ENCODE measurements at regions not wholly inside any gene's neighbourhood (a gene's known extent, or its start where the extent isn't known, plus 50 kb on each side); places are given as distances from the start of the nearest gene placed in this dataset.
"Not testable (repeated sequence)": the region's sequence is repeated elsewhere in the genome, so short reads cannot be mapped to it uniquely, and the experiment has no call there.

DNA sequence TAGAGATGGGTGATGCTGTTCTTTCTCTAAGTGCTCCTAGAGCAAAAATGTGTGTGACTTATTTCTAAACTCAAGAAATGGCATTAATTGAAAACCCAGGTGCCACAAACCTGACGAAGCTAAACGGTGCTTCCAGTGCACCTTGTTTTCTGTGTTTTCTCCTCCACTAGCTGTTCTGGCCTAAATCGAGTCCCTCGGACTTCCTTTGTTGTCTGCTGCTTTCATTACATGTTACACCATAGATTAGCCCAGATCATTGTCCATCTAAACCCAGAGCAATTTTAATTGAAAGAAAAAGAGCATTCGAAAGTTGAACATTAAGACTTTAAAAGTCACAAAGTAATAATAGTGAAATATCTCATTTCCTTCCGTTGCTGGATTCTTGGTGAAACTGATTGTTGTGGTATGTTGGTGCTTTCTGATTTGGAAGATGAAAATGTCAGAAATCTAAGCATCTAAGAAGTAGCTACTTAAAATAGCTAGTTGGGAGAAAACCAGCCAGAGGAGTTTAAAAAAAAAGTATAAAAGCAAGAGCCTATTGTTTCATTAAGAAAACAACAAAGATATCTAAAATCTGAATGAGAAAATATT lies 219.6 kb upstream of the G2E3 start:
- no peak for FAIRE-seq
- DNase-seq (ENCODE audit: extremely low spot score, insufficient read length, low read depth): no peak

- DNase-seq (ENCODE audit: extremely low spot score, insufficient read length, low read depth): no peak
- FAIRE-seq: no peak
These were observed 218.5 kb upstream of the G2E3 start for GRCh38 chr14:30340495-30340894.

DNA sequence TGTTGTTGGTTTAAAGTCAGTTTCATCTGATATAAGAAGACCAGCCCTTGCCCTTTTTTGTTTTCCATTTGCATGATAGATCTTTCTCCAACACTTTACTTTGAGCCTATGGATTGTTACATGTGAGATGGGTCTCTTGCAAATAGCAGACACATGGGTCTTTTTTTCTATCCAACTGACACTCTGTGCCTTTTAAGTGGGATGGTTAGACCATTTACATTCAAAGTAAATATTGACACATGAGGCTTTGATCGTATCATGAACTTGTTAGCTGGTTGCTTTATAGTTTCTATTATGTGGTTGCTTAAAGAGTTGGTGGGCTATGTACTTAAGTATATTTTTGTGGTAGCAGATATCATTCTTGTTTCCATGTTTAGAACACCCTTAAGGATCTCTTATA lies 213.4 kb upstream of the G2E3 start:
- no peak for FAIRE-seq
- DNase-seq (ENCODE audit: extremely low spot score, insufficient read length, low read depth): no peak

GRCh38 chr14:30348445-30348844 lies 210.5 kb upstream of the G2E3 start:
- FAIRE-seq: no peak

GRCh38 chr14:30349520-30349919 lies 209.4 kb upstream of the G2E3 start:
- no peak for FAIRE-seq
- no peak for DNase-seq (ENCODE audit: extremely low spot score, insufficient read length, low read depth)

More at GRCh38 chr14:30348445-30348844, 210.5 kb upstream of the G2E3 start:
- no peak for DNase-seq (ENCODE audit: extremely low spot score, insufficient read length, low read depth)

DNA sequence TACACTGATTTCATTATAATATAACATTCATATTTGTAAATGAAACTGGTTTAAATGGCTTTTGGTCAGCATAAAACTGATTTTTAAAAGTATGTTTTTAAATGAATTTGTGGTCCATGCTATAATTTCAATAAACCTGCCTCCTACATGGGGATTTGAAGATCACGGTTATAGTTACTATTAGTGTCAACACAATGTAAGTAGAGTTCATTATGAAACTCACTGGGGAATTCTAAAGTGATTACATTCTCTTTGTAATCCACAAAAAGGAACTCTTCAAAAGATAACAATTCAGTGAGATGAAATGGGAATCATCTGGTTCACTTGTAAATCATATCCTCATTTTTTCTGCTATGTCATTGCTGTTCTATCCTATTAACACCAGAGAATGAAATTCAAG lies 204.5 kb upstream of the G2E3 start:
- DNase-seq (ENCODE audit: extremely low spot score, insufficient read length, low read depth) (no peak), FAIRE-seq (peak; percentile 46)

- FAIRE-seq (peak; percentile 68), DNase-seq (ENCODE audit: extremely low spot score, insufficient read length, low read depth) (no peak)
These were observed 203.5 kb upstream of the G2E3 start for GRCh38 chr14:30355431-30355913.

- DNase-seq (ENCODE audit: extremely low spot score, insufficient read length, low read depth) (no peak), FAIRE-seq (no peak)
These were observed 202.3 kb upstream of the G2E3 start for GRCh38 chr14:30356438-30357202.

DNA sequence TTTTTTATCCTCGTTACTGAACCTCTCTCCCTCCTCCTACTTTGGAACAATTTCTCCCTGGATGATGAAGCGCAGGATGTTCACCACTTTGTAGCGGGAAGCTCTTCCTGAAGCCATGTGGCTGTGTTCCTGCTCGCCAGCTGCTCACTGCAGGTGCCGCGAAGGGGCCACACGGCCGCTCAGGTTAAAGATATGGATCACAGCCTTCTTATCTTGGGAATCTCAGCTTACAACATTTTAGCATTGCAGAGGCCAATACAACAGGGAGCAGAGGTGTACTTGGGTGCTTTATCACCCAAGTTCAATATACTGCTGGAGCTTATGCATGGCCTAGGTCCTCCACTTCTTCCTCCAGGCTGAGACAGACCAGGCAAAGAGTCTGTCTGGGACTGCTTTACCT lies 201.2 kb upstream of the G2E3 start:
- DNase-seq (ENCODE audit: extremely low spot score, insufficient read length, low read depth) (no peak), FAIRE-seq (no peak)

DNA sequence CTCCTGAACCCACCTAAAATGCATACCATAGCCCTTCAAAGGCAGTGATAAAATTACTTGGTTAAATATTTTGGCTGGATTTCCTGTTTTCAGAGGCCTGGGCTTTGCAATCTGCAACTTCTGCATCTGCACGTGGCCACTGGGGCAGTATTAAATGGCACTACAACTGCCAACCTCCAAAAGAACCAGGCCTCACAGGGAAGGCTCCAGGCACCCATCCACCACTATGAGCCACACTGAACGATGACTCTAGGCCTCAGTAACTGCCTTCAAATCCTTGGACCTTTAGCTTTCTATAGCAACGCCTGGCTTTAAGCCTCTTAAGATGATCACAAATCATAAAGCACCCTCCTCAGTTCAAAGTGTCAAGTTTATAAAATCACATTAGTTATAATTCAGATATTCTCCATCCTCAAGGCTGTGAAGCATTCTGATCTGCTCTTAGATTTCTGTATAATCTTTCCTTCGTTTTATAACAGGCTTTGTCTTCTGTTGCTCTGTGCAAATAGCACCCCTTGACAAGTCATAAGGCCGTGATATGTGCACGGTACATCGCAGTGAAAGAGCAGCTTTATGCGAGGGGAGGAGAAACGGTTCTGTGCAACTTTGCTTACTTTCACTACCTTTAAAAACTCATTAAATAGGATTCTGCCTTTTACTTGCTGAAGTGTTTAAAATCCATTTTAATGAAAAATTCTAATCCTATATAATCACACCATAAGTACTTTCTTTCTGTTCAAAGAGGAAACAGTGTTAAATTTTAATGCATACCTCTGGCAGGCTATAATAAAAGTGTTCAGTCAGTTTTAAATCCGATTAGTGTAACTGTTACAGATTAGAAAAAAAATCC lies 196.4 kb upstream of the G2E3 start:
- FAIRE-seq: no peak

DNA sequence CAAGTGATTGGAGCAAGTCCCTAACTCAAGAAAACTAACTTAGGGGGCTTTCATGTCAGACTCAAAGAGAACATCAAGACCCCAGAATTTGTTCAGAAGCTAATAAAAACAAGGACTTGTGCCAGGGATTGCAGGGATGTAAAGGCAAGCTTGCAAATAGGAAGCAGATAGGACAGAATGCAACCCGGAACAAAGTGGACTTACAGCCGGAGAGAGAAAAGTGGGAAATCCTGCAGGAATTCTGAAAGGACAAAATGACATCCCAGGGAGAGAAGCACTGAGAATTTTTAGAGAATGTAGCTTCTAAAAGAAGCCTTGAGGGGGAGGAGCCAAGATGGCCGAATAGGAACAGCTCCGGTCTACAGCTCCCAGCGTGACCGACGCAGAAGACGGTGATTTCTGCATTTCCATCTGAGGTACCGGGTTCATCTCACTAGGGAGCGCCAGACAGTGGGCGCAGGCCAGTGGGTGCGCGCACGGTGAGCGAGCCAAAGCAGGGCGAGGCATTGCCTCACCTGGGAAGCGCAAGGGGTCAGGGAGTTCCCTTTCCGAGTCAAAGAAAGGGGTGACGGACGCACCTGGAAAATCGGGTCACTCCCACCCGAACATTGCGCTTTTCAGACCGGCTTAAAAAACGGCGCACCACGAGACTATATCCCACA lies 195.6 kb upstream of the G2E3 start:
- DNase-seq (ENCODE audit: extremely low spot score, insufficient read length, low read depth); FAIRE-seq: not testable (repeated sequence)

More for the DNA sequence above, 196.4 kb upstream of the G2E3 start:
- DNase-seq (ENCODE audit: extremely low spot score, insufficient read length, low read depth): no peak

DNA sequence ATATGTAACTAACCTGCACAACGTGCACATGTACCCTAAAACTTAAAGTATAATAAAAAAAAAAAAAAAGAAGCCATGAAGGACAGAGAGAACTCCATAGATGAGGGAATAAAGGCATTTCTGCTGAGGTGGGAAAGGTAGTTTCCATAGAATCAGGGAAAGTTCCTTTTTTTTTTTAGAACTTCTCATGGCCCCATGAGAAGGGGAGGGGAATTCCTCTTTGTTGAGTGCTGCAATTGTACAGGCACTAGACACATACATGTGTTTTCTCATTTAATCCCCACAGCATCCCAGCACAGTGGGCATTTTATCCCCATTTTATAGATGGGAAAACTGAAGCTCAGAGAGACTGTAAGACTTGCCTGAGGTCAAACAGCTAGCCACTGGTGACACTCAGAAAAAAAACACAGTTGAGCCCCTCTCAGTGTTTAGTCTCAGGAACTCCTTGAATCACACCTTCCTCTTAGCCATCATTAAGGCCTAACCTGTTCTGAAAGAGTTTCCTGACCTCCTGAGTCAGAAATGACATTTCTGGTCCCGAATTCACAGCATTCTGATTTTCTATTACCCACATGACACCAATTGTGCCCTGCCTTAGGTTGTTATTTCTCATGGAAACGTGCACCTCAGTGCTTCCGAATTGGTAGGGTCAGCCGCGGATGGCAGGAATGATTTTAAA lies 189.3 kb upstream of the G2E3 start:
- FAIRE-seq (no peak), DNase-seq (ENCODE audit: extremely low spot score, insufficient read length, low read depth) (no peak)

- FAIRE-seq (no peak), DNase-seq (ENCODE audit: extremely low spot score, insufficient read length, low read depth) (no peak)
These were observed 185.9 kb upstream of the G2E3 start for GRCh38 chr14:30373053-30373452.

GRCh38 chr14:30373526-30373925 lies 185.4 kb upstream of the G2E3 start:
- FAIRE-seq (no peak), DNase-seq (ENCODE audit: extremely low spot score, insufficient read length, low read depth) (no peak)

- FAIRE-seq (peak; percentile 49), DNase-seq (ENCODE audit: extremely low spot score, insufficient read length, low read depth) (peak; percentile 9)
These were observed 183.6 kb upstream of the G2E3 start for GRCh38 chr14:30375296-30375892.

DNA sequence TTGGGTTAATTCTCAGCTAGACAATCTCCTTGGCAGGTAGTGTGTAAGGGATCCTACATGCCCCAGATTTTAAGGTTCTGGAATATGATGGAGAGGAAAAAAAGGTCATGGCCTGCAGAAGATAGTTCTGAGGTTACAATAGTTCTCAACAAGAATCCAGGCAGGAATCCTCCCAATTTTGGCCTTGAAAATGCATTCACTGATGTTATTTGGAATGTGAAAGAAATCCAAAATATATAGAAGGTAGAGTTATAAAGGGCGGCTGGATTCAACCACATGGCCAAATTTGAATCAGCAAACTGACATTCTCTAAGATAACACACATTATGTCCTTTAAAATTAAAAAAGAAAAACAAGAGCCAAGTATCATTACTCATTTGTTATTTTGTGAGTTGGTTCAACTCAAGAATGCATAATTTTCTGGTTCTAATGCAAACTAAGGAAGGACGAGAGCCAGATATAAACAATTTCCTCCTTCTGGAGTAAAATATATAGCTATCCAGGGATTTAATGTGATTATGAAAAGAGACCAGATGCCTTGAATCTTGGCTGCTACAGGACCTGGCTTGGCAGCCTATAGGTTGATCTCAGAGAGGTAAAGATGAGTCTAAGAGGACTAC lies 177.0 kb upstream of the G2E3 start:
- FAIRE-seq (no peak), DNase-seq (ENCODE audit: extremely low spot score, insufficient read length, low read depth) (no peak)

DNA sequence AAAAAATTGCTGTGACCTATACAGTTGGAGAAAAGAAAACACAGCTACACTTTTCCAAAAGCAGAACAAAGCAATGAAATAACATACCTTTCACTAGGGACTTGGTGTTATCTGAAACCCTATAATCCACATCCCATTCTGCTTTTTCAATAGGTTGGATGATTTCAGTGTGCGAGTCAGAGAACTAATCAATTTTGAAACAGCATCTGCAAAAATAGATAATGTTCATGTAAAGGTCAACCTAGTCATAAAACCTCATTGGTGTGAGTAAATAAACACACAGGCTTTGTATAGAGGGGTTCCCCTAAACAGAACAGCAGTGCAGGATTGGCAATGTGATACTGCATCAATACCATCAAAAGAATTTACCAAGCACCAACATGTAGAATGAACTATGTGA lies 173.0 kb upstream of the G2E3 start:
- FAIRE-seq (no peak), DNase-seq (ENCODE audit: extremely low spot score, insufficient read length, low read depth) (no peak)

DNA sequence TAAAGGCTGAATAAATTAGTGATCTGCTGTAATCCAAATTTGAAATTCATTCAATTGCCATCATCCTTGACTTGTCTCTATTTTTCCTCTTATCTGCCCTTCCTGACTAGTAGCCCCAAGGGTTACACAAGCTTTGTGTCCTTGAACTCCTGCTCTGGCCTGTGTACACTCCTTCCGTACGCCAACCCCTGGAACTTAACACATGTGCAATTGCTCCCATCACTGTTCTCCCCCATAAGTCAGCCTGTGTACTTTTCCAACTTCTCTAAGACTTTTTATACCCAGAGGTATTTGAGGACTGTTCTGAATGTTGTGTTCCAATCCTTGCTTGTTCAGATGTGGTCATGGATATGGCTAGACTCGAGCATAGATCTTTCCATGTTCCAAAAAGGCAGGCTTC lies 171.1 kb upstream of the G2E3 start:
- no peak for FAIRE-seq
- DNase-seq (ENCODE audit: extremely low spot score, insufficient read length, low read depth): no peak
